NCI-H345 treated with DMSO at 0.1 percent for 48 hours (cell line): ENCODE measurements at regions not wholly inside any gene's neighbourhood (a gene's known extent, or its start where the extent isn't known, plus 50 kb on each side); places are given as distances from the start of the nearest gene placed in this dataset.
"Not testable (repeated sequence)": the region's sequence is repeated elsewhere in the genome, so short reads cannot be mapped to it uniquely, and the experiment has no call there.

Experiments used
- DNase-seq: peaks from one replicate; lab custom pipeline; 2025; ENCODE audit not compliant: unreplicated experiment; lab: John Stamatoyannopoulos, UW

DNA sequence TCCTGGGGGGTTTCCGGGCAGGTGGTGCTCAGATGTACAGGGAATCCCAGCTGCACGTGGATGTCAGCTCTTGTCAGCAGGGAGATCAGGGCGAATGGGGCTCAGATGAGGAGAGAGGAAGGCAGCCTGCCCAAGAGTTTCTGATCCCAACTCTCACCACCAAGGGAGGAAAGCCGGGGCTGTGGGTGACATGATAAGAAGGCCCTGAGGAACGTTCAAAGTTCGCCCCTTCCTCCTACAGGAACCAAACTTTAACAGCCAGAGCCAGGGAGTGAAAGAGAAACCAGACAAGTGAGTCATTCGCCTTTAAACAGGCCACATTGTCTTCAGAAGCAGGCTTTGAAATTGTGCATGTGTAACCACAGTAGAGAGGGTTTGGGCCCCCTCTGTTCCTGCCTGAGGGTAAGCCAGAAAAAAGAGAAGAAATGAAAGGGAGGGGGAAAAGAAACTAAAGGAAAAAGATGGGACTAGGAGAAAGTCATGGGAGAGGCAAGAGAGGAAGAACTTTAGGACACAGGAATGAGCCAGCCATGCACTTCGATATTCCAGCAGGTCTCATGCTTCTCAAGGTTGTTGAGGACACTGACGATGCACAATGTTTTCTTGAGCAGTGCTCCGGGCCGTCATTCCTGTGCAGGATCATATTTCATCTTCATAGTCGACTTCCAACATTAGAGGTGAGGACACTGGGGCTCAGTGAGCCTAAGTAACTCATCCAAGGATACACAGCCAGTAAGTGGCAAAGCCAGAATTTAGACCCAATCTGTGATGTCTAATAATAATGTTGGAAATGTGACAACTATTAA, 691.4 kb upstream of the TBX3 start:
- DNase-seq: no peak

DNA sequence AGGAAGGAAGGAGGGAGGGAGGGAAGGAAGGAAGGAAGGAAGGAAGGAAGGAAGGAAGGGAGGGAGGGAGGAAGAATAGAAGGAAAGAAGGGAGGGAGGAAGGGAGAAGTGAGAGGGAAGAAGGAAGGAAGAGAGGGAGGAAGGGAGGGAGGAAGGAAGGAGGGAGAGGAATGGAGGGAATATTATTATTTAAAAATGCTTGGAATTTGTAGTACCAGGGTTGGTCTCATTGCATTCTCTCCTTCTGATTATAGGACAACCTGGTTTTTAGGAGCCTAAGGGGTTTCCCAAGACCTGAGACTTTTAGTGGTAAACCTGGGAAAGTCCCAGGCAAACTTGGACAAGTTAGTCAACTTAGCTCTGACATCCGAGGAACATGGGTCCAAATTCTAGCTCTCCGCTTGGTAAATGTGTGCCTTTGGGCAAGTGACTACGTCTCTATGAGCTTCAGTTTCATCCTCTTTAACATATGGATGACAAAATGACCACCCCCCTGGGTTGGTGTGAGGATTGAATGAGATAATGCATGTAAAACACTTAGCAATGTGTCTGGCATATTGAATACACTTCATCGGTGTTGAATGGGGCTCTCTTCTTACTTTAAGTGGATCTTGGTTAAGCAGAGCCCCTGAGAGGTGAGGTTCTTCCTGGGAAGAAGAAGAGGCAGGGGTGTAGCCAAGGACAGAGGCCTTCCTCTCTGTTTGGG, 690.7 kb upstream of the TBX3 start:
- DNase-seq: no peak

GRCh38 chr12:115371711-115372110, 687.7 kb upstream of the TBX3 start:
- no peak for DNase-seq

DNA sequence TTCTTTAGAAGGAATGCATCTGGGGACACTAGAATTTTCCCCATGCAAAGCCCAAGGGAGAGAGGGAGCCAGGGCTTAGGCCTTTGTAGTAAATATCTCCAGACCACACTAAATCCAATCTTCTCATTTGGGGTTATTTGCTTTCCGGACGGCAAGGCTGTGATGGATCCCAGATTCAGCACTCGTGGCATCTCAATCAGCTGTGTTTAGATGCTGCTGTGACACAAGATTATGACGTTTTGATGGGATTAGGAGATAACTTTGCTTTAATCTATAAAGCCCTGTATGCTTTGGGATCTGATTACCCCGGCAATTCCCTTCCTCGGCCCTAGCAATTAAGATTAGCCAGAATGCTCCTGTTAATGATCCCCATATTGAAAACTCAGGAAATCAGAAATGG, 686.7 kb upstream of the TBX3 start:
- DNase-seq: no peak

GRCh38 chr12:115370207-115370606, 686.2 kb upstream of the TBX3 start:
- DNase-seq: no peak

DNA sequence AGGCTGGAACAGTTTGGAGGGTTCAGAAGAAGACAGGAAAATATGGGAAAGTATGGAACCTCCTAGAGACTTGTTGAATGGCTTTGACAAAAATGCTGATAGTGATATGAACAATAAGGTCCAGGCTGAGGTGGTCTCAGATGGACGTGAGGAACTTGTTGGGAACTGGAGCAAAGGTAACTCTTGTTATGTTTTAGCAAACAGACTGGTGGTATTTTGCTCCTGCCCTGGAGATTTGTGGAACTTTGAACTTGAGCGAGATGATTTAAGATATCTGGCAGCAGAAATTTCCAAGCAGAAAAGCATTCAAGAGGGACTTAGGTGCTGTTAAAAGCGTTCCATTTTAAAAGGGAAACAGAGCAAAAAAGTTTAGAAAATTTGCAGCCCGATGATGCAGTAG, 682.3 kb upstream of the TBX3 start:
- not testable (repeated sequence) for DNase-seq

DNA sequence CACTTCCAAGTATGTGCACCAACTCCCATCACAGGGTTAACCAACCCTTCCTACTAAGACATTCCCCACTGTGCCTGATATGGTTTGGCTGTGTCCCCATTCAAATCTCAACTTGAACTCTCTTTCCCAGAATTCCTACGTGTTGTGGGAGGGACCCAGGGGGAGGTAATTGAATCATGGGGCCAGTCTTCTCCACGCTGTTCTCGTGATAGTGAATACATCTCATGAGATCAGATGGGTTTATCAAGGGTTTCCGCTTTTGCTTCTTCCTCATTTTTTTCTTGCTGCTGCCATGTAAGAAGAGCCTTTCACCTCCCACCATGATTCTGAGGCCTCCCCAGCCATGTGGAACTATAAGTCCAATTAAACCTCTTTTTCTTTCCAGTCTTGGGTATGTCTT, 681.8 kb upstream of the TBX3 start:
- DNase-seq: not testable (repeated sequence)

- DNase-seq: no peak
These were observed 680.9 kb upstream of the TBX3 start for GRCh38 chr12:115364921-115365320.

DNA sequence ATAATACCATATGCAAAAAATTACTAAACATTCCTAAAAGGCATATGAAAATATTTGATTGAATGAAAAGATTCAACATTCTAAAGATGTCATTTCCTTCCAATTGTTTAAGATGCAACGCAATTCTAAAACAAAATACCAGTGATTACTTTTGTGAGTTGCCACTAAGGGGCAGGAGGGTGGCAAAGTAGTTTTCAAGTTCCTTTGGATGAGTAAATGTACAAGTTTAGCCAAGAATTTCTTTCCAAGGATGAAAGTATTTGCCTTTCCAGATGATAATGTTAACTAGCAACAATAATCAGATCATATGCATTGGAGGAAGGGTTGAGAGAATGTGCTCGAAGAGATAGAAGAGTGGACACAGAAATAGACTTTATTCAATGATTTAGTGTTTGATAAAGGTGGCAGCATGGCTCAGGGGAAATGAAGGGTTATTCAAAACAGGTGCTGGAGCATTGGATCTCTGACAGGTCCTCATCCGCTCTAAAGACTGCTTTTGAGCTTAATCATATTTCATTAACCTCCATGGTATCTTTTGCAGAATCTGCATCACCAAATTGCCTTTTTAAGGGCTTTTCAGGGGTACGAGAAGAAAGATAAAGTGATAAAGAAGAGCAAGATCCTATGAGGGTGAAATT, 678.5 kb upstream of the TBX3 start:
- DNase-seq: no peak

DNA sequence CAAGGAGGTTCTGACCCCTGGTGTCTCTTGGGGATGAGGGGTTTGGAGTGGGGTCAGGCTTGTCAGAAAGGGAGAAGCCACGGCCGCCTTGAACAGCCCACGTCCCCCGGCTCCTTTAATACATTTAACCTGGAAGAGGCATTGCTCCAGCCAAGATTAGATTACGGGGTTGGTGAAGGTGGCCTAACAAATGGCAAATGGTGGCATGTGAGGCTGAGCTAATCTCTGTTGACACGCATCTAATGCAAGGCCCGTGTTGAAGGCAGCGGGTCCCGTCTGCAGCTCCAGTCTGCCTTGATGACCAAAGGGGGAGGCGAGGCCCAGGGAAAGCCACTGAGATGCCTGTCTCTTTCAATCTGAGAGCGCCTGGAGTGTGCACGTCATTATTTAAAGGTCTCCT, 673.7 kb upstream of the TBX3 start:
- no peak for DNase-seq

DNA sequence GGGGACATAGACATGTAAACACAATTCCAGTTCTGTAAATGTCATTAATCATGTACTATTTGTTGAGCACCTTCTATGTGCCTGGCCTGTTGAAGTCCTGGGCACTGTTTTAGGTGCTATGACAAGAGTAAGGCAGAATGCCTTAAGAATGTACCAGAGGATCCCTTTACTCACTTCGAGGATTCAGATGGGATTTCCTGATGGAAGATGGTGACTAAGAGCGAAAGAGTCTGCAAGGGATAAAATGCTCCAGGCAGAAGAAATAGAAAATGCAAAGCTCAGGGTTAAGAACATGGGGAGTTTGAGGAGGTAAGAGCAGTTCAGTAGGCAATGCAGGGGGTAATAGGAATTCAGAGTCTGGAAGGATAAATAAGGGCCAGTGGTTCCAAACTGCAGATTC, 671.3 kb upstream of the TBX3 start:
- DNase-seq: no peak

GRCh38 chr12:115354007-115354890, 670.3 kb upstream of the TBX3 start:
- DNase-seq: no peak

DNA sequence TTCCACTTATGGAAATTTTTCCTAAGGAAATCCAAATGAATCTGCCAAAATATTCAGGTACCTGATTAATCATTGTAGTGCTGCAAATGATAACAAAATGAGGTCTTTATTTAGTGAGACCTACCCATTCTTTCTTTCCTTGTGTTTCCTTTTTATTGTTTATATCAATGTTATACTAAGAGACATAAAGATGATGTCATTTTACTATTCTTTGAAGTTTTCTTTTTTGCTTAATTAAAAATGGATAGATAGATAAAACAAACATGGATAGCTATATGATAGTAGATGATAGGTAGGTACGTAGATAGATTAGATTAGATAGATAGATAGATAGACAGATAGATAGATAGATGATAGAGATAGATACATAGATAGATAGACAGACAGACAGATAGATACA, 669.5 kb upstream of the TBX3 start:
- no peak for DNase-seq

GRCh38 chr12:115351514-115352077, 667.6 kb upstream of the TBX3 start:
- no peak for DNase-seq

DNA sequence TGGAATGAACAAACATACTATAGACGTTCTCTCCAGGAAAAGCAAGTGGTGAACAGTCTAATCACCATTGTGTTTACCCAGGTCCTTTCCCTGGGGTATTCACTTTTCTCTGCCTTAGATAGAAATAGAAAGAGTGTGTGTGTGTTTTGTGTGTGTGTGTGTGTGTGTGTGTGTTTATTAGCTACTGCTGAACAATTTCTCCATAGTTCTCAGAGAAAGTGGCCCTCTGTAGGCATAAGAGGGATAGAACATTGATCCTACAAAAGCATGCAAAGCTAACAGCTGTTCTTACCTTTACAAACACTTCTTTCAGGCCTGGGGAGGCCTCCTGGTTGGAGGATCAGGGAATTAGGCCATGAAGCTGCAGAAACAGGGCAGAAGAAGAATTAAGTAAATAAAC, 665.7 kb upstream of the TBX3 start:
- DNase-seq: peak; percentile 5

DNA sequence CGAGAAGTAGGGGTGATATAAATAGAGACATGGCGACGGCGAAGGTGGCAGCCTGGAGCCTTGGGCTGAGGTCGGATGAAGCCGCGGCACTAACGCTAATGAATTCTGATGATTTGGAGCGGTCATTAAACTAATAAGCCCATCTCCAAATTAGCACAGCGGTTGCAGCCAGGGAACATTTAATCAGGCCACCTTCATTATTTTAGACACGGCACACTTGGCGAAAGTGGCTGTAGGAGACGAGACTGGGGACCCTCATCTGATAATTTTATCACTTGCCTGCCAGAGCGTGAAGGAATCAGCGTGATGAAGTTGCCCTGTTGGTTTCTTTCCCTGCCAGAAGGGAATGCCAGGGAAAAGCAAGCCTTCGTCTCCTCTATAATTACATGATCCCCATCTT, 664.3 kb upstream of the TBX3 start:
- DNase-seq: no peak

GRCh38 chr12:115343601-115344000, 659.6 kb upstream of the TBX3 start:
- no peak for DNase-seq

DNA sequence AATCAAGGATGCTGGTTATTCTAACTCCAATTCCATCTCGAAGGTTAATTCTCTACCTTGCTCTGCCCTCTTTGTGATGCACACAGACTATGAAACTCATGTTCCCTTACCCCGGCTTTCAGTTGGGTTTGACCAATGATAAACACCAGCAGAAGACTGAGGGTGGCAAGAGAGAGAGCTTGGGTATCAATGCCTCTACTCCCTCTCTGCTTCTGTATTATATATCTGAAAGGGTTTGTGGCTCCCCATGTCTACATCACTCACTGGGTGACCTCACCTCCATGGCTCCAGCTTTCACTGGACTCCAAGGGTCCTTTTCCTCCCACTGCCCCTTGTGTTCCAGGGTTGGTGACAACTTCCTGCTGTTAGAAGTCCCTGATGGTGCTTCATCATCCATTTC, 659.0 kb upstream of the TBX3 start:
- DNase-seq: no peak

- no peak for DNase-seq
These were observed 657.5 kb upstream of the TBX3 start for GRCh38 chr12:115341442-115341841.

DNA sequence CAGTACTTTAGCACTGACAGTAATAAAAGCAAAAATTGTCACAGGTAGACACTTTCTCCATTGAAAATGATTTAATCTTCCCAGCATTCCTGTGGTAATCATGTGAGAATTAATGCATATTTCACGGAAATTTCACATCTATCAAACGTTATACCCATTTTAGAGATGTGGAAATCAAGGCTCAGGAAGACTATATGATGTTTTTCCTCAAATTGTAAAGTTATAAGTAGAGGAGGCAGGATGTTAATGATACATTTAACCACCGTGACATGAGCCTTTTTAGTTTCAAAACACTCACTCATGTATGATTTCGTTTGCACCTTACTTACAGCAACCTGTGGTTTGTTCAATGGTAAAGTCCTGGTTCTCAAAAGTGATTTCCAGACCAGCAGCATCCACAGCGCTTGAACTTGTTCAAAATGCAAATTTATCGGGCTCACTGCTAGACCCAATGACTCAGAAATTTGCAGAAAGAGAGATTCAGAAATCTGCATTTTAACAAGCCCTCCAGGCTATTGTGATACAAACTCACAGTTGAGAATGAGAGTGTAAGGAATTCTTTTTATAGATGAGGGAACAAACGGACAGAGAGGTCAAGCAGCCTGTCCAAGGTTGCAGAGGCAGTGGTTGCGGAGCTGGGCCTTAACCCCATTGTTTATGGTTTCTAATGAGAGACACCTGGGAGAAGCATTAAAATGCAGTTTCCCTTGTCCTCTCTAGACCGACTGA, 654.8 kb upstream of the TBX3 start:
- no peak for DNase-seq
